Activated naive CD8-positive, alpha-beta T cell (primary cell): ENCODE measurements at regions not wholly inside any gene's neighbourhood (a gene's known extent, or its start where the extent isn't known, plus 50 kb on each side); places are given as distances from the start of the nearest gene placed in this dataset.
"Not testable (repeated sequence)": the region's sequence is repeated elsewhere in the genome, so short reads cannot be mapped to it uniquely, and the experiment has no call there.

Source experiments
- H3K27ac Mint-ChIP-seq: one replicate; pipeline ENCODE4 v1.8.0; 2021; ENCODE audit warnings: mixed read lengths
- H3K27me3 Mint-ChIP-seq: one replicate; pipeline ENCODE4 v1.8.0; 2021; ENCODE audit warnings: mixed read lengths
- H3K36me3 Mint-ChIP-seq: one replicate; pipeline ENCODE4 v1.8.0; 2021; ENCODE audit warnings: mixed read lengths
- H3K4me1 Mint-ChIP-seq: one replicate; pipeline ENCODE4 v1.8.0; 2021; ENCODE audit warnings: low read depth, mixed read lengths
- H3K4me3 Mint-ChIP-seq: one replicate; pipeline ENCODE4 v1.8.0; 2021; ENCODE audit warnings: mild to moderate bottlenecking, mixed read lengths
- H3K9me3 Mint-ChIP-seq: one replicate; pipeline ENCODE4 v1.8.0; 2021; ENCODE audit warnings: low read depth, mixed read lengths

- H3K27me3 Mint-ChIP-seq = no peaks in the 10 kb centered on the region
- no peak overlapping the region for H3K27ac Mint-ChIP-seq
- H3K4me1 Mint-ChIP-seq = peaks cover 1% of the 10 kb centered on the region
- no peaks in the 10 kb centered on the region for H3K9me3 Mint-ChIP-seq
- H3K4me3 Mint-ChIP-seq = no peak overlapping the region
- H3K36me3 Mint-ChIP-seq = no peaks in the 10 kb centered on the region
Measured at GRCh38 chr9:102499468-102499867, 495.7 kb upstream of the CYLC2 start.

GRCh38 chr9:102497709-102498108 lies 497.4 kb upstream of the CYLC2 start:
- H3K9me3 Mint-ChIP-seq = peaks cover 4% of the 10 kb centered on the region
- H3K27ac Mint-ChIP-seq = no peak overlapping the region
- H3K4me1 Mint-ChIP-seq = peaks cover 1% of the 10 kb centered on the region
- H3K36me3 Mint-ChIP-seq = no peaks in the 10 kb centered on the region
- H3K4me3 Mint-ChIP-seq = no peak overlapping the region
- H3K27me3 Mint-ChIP-seq = no peaks in the 10 kb centered on the region

GRCh38 chr9:102486976-102487375 lies 508.2 kb upstream of the CYLC2 start:
- H3K4me1 Mint-ChIP-seq, H3K4me3 Mint-ChIP-seq, H3K27ac Mint-ChIP-seq, H3K36me3 Mint-ChIP-seq, H3K9me3 Mint-ChIP-seq, H3K27me3 Mint-ChIP-seq: not testable (repeated sequence)

- Mint-ChIP-seq H3K36me3 (no peaks in the 10 kb centered on the region), H3K27ac (no peak overlapping the region), H3K27me3 (no peaks in the 10 kb centered on the region), H3K9me3 (no peaks in the 10 kb centered on the region), H3K4me3 (no peak overlapping the region), H3K4me1 (no peaks in the 10 kb centered on the region)
Measured at GRCh38 chr9:102483651-102484050, 511.5 kb upstream of the CYLC2 start.

GRCh38 chr9:102482776-102483175 lies 512.4 kb upstream of the CYLC2 start:
- Mint-ChIP-seq H3K27me3 (no peaks in the 10 kb centered on the region), H3K9me3 (no peaks in the 10 kb centered on the region), H3K27ac (no peak overlapping the region), H3K36me3 (no peaks in the 10 kb centered on the region), H3K4me1 (no peaks in the 10 kb centered on the region), H3K4me3 (no peak overlapping the region)

- Mint-ChIP-seq H3K36me3 (no peaks in the 10 kb centered on the region), H3K27me3 (no peaks in the 10 kb centered on the region), H3K27ac (no peak overlapping the region), H3K9me3 (no peaks in the 10 kb centered on the region), H3K4me3 (no peak overlapping the region), H3K4me1 (no peaks in the 10 kb centered on the region)
Measured at GRCh38 chr9:102479191-102479590, 515.9 kb upstream of the CYLC2 start.

GRCh38 chr9:102474357-102474756 lies 520.8 kb upstream of the CYLC2 start:
- H3K36me3 Mint-ChIP-seq = no peaks in the 10 kb centered on the region
- H3K4me1 Mint-ChIP-seq = no peaks in the 10 kb centered on the region
- no peaks in the 10 kb centered on the region for H3K9me3 Mint-ChIP-seq
- no peak overlapping the region for H3K4me3 Mint-ChIP-seq
- H3K27ac Mint-ChIP-seq = no peak overlapping the region
- no peaks in the 10 kb centered on the region for H3K27me3 Mint-ChIP-seq

GRCh38 chr9:102469430-102469829 lies 525.7 kb upstream of the CYLC2 start:
- H3K27ac Mint-ChIP-seq, H3K36me3 Mint-ChIP-seq, H3K4me1 Mint-ChIP-seq, H3K9me3 Mint-ChIP-seq, H3K27me3 Mint-ChIP-seq, H3K4me3 Mint-ChIP-seq: not testable (repeated sequence)

- no peaks in the 10 kb centered on the region for H3K27me3 Mint-ChIP-seq
- no peak overlapping the region for H3K27ac Mint-ChIP-seq
- H3K36me3 Mint-ChIP-seq = no peaks in the 10 kb centered on the region
- H3K4me1 Mint-ChIP-seq = no peaks in the 10 kb centered on the region
- peaks cover 10% of the 10 kb centered on the region for H3K9me3 Mint-ChIP-seq
- H3K4me3 Mint-ChIP-seq = no peak overlapping the region
Measured at GRCh38 chr9:102461156-102461819, 533.8 kb upstream of the CYLC2 start.

- Mint-ChIP-seq H3K27ac (no peak overlapping the region), H3K36me3 (no peaks in the 10 kb centered on the region), H3K27me3 (no peaks in the 10 kb centered on the region), H3K4me1 (no peaks in the 10 kb centered on the region), H3K4me3 (no peak overlapping the region), H3K9me3 (peaks cover 6% of the 10 kb centered on the region)
Measured at GRCh38 chr9:102459828-102460227, 535.3 kb upstream of the CYLC2 start.

GRCh38 chr9:102456562-102456961 lies 538.6 kb upstream of the CYLC2 start:
- no peaks in the 10 kb centered on the region for H3K4me1 Mint-ChIP-seq

GRCh38 chr9:102445906-102446305 lies 549.2 kb upstream of the CYLC2 start:
- no peak overlapping the region for H3K27ac Mint-ChIP-seq
- no peak overlapping the region for H3K4me3 Mint-ChIP-seq
- H3K9me3 Mint-ChIP-seq = peaks cover 12% of the 10 kb centered on the region
- no peaks in the 10 kb centered on the region for H3K27me3 Mint-ChIP-seq
- H3K36me3 Mint-ChIP-seq = no peaks in the 10 kb centered on the region
- no peaks in the 10 kb centered on the region for H3K4me1 Mint-ChIP-seq

More at GRCh38 chr9:102456562-102456961, 538.6 kb upstream of the CYLC2 start:
- H3K27me3 Mint-ChIP-seq = no peaks in the 10 kb centered on the region
- H3K9me3 Mint-ChIP-seq = peaks cover 6% of the 10 kb centered on the region
- H3K27ac Mint-ChIP-seq = no peak overlapping the region
- H3K36me3 Mint-ChIP-seq = no peaks in the 10 kb centered on the region
- H3K4me3 Mint-ChIP-seq = no peak overlapping the region

GRCh38 chr9:102445181-102445747 lies 549.9 kb upstream of the CYLC2 start:
- Mint-ChIP-seq H3K9me3 (peaks cover 12% of the 10 kb centered on the region), H3K4me3 (no peak overlapping the region), H3K4me1 (no peaks in the 10 kb centered on the region), H3K27ac (no peak overlapping the region), H3K36me3 (no peaks in the 10 kb centered on the region), H3K27me3 (no peaks in the 10 kb centered on the region)

GRCh38 chr9:102439583-102439982 lies 555.5 kb upstream of the CYLC2 start:
- Mint-ChIP-seq H3K4me1 (no peaks in the 10 kb centered on the region), H3K27me3 (no peaks in the 10 kb centered on the region), H3K4me3 (no peak overlapping the region), H3K36me3 (no peaks in the 10 kb centered on the region), H3K9me3 (no peaks in the 10 kb centered on the region), H3K27ac (no peak overlapping the region)

- H3K36me3 Mint-ChIP-seq, H3K27ac Mint-ChIP-seq, H3K4me1 Mint-ChIP-seq, H3K9me3 Mint-ChIP-seq, H3K27me3 Mint-ChIP-seq, H3K4me3 Mint-ChIP-seq: not testable (repeated sequence)
Measured at GRCh38 chr9:102436599-102436998, 558.5 kb upstream of the CYLC2 start.

- Mint-ChIP-seq H3K4me3 (no peak overlapping the region), H3K4me1 (no peaks in the 10 kb centered on the region), H3K36me3 (no peaks in the 10 kb centered on the region), H3K9me3 (no peaks in the 10 kb centered on the region), H3K27me3 (no peaks in the 10 kb centered on the region), H3K27ac (no peak overlapping the region)
Measured at GRCh38 chr9:102435427-102435826, 559.7 kb upstream of the CYLC2 start.
